PFSK-1 (cell line): ENCODE measurements at regions not wholly inside any gene's neighbourhood (a gene's known extent, or its start where the extent isn't known, plus 50 kb on each side); places are given as distances from the start of the nearest gene placed in this dataset.

Experiments used
- FOXP2 ChIP-seq: optimal IDR thresholded peaks from 2 replicates; pipeline ENCODE3; 2011; ENCODE audit warnings: borderline replicate concordance, control low read depth, inconsistent platforms; ENCODE audit not compliant: insufficient read depth; ENCODE audit errors: extremely low read length, extremely low read depth
- POLR2AphosphoS5 ChIP-seq: IDR thresholded peaks from 2 replicates; pipeline ENCODE4 v1.6.1; 2012; ENCODE audit warnings: low read depth, mild to moderate bottlenecking, control low read depth, low read length, moderate library complexity
- REST ChIP-seq, 2 experiments: IDR thresholded peaks; 2 replicates each; pipeline versions ENCODE4 v1.6.1 to v1.8.0; 2011 to 2012; ENCODE audit warnings: low read depth in 2 of 2, low read length in 2 of 2, control low read depth in 1 of 2, inconsistent platforms in 1 of 2, mild to moderate bottlenecking in 1 of 2, moderate library complexity in 1 of 2; ENCODE audit not compliant: insufficient read depth in 1 of 2
- SIN3A ChIP-seq: IDR thresholded peaks from 2 replicates; pipeline ENCODE4 v1.6.1; 2012; ENCODE audit warnings: mild to moderate bottlenecking, low read length, moderate library complexity, borderline replicate concordance; ENCODE audit not compliant: insufficient read depth
- TAF1 ChIP-seq: IDR thresholded peaks from 2 replicates; pipeline ENCODE4 v1.6.1; 2012; ENCODE audit warnings: low read length, control low read depth, borderline replicate concordance; ENCODE audit not compliant: insufficient read depth

DNA sequence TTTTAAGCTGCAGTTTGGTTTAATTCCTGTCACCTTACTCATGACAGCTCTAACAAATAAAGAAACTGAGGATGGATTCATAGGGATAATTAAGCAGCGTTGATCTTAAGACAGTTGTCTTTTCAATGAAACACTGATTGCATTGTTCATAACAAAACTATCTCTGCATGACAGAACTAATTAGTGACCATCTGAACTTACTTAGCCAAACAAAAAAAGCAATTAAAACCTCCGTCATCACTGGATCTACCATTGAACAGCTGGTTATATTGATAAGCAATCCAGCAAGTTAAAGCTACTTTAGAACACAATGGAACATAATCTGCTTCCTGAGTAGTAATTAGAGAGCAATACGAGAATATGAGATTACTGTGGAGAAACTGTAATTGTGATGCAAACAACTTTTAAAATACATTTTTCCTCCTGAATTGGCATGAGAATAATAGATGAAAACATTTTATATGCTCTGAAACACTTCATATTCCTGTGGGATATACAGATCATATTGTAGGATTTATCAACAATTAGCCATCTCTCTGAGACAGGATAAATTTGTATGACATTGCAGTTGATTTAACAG lies 2576.8 kb downstream of the PCDH7 start:
- TF ChIP-seq POLR2AphosphoS5 = no peak
- TF ChIP-seq TAF1 = no peak
- TF ChIP-seq FOXP2 = no peak
- no peak for TF ChIP-seq SIN3A
- no peak for TF ChIP-seq REST (IDR thresholded peaks at IDR 0.05; ENCODE audit: insufficient read depth in 1 of 2, low read depth in 2 of 2, low read length in 2 of 2)

DNA sequence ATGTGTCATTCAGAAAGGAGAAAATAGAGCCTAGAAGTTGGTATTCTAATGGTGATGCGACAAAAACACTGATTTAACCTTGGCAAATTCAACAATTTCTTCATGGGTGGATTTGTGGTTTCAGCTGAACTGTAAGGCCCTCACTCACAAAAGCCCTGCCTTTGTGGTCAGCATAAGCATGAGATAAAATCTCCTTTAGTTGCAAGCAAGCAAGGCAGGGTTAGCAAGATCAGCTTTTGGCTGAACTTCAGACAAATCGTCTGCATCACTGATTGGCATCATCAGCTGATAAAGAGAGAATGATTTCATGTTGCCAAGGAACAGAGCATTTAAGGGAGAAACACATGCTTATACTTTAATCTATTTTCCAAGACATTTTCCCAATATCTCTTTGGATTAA lies 2582.2 kb downstream of the PCDH7 start:
- TF ChIP-seq FOXP2 = no peak
- no peak for TF ChIP-seq POLR2AphosphoS5
- TF ChIP-seq TAF1 = no peak
- TF ChIP-seq REST (IDR thresholded peaks at IDR 0.05; ENCODE audit: insufficient read depth in 1 of 2, low read depth in 2 of 2, low read length in 2 of 2) = no peak; a peak in 1 of 4 replicates
- TF ChIP-seq SIN3A = no peak

GRCh38 chr4:33306131-33306530 lies 2586.0 kb downstream of the PCDH7 start:
- no peak for TF ChIP-seq SIN3A
- no peak for TF ChIP-seq FOXP2

DNA sequence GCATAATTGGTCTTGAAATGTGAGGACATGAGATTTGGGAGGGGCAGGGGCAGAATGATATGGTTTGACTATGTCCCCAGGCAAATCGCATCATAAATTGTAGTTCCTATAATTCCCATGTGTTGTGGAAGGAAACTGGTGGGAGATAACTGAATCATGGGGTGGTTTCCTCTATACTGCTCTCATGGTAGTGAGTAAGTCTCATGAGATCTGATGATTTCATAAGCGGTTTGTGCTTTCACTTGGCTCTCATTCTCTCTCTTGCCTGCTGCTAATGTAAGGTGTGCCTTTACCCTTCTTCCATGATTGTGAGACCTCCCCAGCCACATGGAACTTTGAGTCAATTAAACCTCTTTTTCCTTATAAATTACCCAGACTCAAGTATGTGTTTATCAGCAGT lies 2595.9 kb downstream of the PCDH7 start:
- TF ChIP-seq FOXP2 = no peak
- no peak for TF ChIP-seq SIN3A
- TF ChIP-seq POLR2AphosphoS5 = no peak
- TF ChIP-seq REST (IDR thresholded peaks at IDR 0.05; ENCODE audit: insufficient read depth in 1 of 2, low read depth in 2 of 2, low read length in 2 of 2) = no peak
- no peak for TF ChIP-seq TAF1

DNA sequence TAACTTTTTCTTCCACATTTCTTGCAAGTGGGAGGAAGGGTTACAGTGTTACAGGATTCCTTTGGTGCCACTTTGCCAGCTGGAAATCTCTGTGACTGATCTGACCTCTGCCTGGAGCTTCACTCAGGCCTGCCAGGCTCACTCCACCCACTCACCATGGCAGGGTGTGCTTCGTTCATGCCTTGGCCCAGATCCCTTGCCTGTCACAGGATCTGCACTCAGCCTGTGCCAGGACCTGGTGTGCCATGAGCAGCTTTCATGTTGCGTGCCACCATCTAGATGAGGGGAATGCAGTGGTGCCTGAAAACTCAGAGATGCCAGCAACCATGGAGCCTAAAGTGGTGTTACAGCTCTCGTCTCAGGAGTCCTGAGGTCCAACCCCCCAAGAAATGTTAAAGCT lies 2596.4 kb downstream of the PCDH7 start:
- no peak for TF ChIP-seq TAF1
- TF ChIP-seq REST (IDR thresholded peaks at IDR 0.05; ENCODE audit: insufficient read depth in 1 of 2, low read depth in 2 of 2, low read length in 2 of 2) = no peak
- TF ChIP-seq SIN3A = no peak
- no peak for TF ChIP-seq FOXP2
- no peak for TF ChIP-seq POLR2AphosphoS5
